K562 (cell line): ENCODE measurements at regions not wholly inside any gene's neighbourhood (a gene's known extent, or its start where the extent isn't known, plus 50 kb on each side); places are given as distances from the start of the nearest gene placed in this dataset.

ENCODE experiments used
- ATAC-seq: fragments of 200-7000 bp; cut with Tn5 transposase; 3 replicates; pipeline ENCODE4 v1.9.1; 2020; ENCODE audit warnings: moderate library complexity
- BruUV-seq: library from RNA; stranded (reverse); fragments of 400-500 nt; replicated peaks from 2 replicates; lab custom pipeline; 2021; lab: Mats Ljungman, UMichigan
- CTCF ChIA-PET: fragments of 300-600 bp; formaldehyde crosslinking; extraction: SDS; loops from one replicate; lab custom pipeline; 2021; ENCODE audit warnings: low intra/inter-chr PET ratio; lab: Yijun Ruan, JAX
- POLR2A ChIA-PET: fragments of 300-600, 350-650 bp; sonication (Branson Sonifier 250); formaldehyde crosslinking; extraction: SDS; loops from one replicate; lab custom pipeline; 2021; ENCODE audit warnings: antibody characterized with exemption, inconsistent platforms; lab: Yijun Ruan, JAX
- DNase-seq, 4 experiments: peaks; one replicate each; pipeline versions ENCODE4 v3.0.0 to v3.0.0-alpha.2; 2011 to 2018; ENCODE audit warnings: low spot score in 3 of 4, mixed read lengths in 3 of 4; ENCODE audit errors: extremely low read depth in 1 of 4
- FAIRE-seq: peaks from 2 replicates; lab custom pipeline; 2011; peaks lifted over from hg19 to GRCh38; lab: Jason Lieb, UNC
- H2AFZ ChIP-seq: 2 replicates; pipeline ENCODE4 v1.6.0; 2011; ENCODE audit warnings: low read depth, low read length, control low read depth, inconsistent platforms
- H3K27ac ChIP-seq: fragments of 200-600 bp; 3 replicates; pipeline ENCODE4 v1.8.0; 2011; ENCODE audit warnings: low read depth, mild to moderate bottlenecking, control low read depth, inconsistent platforms, low read length, moderate library complexity, mixed read lengths; ENCODE audit errors: extremely low read depth
- H3K27me3 ChIP-seq, 2 experiments: fragments of 300-600 bp in 1 of 2; 2 replicates in 1 of 2; 3 replicates in 1 of 2; pipeline versions ENCODE4 v1.6.0 to v1.8.0; 2011; ENCODE audit warnings: inconsistent platforms in 2 of 2, low read length in 2 of 2, mild to moderate bottlenecking in 1 of 2, mixed read lengths in 1 of 2, moderate library complexity in 1 of 2; ENCODE audit not compliant: control insufficient read depth in 2 of 2, insufficient read depth in 2 of 2
- H3K36me3 ChIP-seq: fragments of 300-600 bp; 3 replicates; pipeline ENCODE4 v1.8.0; 2011; ENCODE audit warnings: mild to moderate bottlenecking, low read length, inconsistent platforms; ENCODE audit not compliant: control insufficient read depth, insufficient read depth
- H3K4me1 ChIP-seq, 2 experiments: fragments of 200-600 bp in 1 of 2; replicated peaks in 1 of 2; 2 replicates in 1 of 2; 3 replicates in 1 of 2; pipeline versions ENCODE4 v1.5.1 to v1.8.0; 2011; ENCODE audit warnings: inconsistent platforms in 2 of 2, low read length in 2 of 2, mild to moderate bottlenecking in 1 of 2, mixed read lengths in 1 of 2, moderate library complexity in 1 of 2; ENCODE audit not compliant: control insufficient read depth in 2 of 2, insufficient read depth in 2 of 2
- H3K4me2 ChIP-seq: 2 replicates; pipeline ENCODE4 v1.6.1; 2011; ENCODE audit warnings: low read length, control low read depth, inconsistent platforms, mixed read lengths; ENCODE audit not compliant: insufficient read depth
- H3K4me3 ChIP-seq: fragments of 200-600 bp; sonication (generic), shearing (Covaris generic); 2 replicates; pipeline ENCODE4 v1.5.1; 2016; ENCODE audit warnings: control low read depth, inconsistent platforms
- H3K79me2 ChIP-seq: fragments of 200-600 bp; 3 replicates; pipeline ENCODE4 v1.8.0; 2011; ENCODE audit warnings: low read length, inconsistent platforms; ENCODE audit not compliant: control insufficient read depth, insufficient read depth
- H3K9ac ChIP-seq, 2 experiments: 2 replicates each; pipeline versions ENCODE4 v1.6.0 to v1.6.1; 2011; ENCODE audit warnings: low read depth in 2 of 2, low read length in 2 of 2, control low read depth in 1 of 2, inconsistent platforms in 1 of 2, mild to moderate bottlenecking in 1 of 2, mixed read lengths in 1 of 2; ENCODE audit not compliant: insufficient read depth in 1 of 2
- H3K9me1 ChIP-seq: one replicate; pipeline ENCODE4 v1.6.0; 2011; ENCODE audit warnings: inconsistent platforms, mild to moderate bottlenecking, low read length, moderate library complexity; ENCODE audit not compliant: control insufficient read depth, insufficient read depth
- H3K9me3 ChIP-seq: replicated peaks from 2 replicates; pipeline ENCODE4 v1.5.1; 2011; ENCODE audit warnings: low read depth, low read length, inconsistent platforms; ENCODE audit not compliant: control insufficient read depth, insufficient read depth
- H4K20me1 ChIP-seq: replicated peaks from 2 replicates; pipeline ENCODE4 v1.6.1; 2011; ENCODE audit warnings: low read length, inconsistent platforms, mixed read lengths; ENCODE audit not compliant: control insufficient read depth, insufficient read depth
- JUN ChIP-seq, 2 experiments: sonication (generic) in 1 of 2; formaldehyde crosslinking in 1 of 2; IDR thresholded peaks; 2 replicates each; pipeline versions ENCODE4 v1.6.1 to v1.8.0; 2012 to 2022; ENCODE audit warnings: borderline replicate concordance in 2 of 2, mild to moderate bottlenecking in 2 of 2, improper control_type of control experiment in 1 of 2, low read depth in 1 of 2, low read length in 1 of 2, missing genetic modification reagents in 1 of 2
- MYNN ChIP-seq, 2 experiments: sonication (generic); formaldehyde crosslinking in 1 of 2; IDR thresholded peaks; 2 replicates each; pipeline versions ENCODE4 v1.5.0 to v1.6.1; 2016 to 2020; ENCODE audit warnings: antibody characterized with exemption in 1 of 2, missing genetic modification reagents in 1 of 2
- SNRNP70 ChIP-seq: fragments of 200-400 bp; formaldehyde crosslinking; optimal IDR thresholded peaks from 2 replicates; pipeline ENCODE3; 2017; ENCODE audit warnings: low read depth, low read length
- SREBF2 ChIP-seq: sonication (generic); formaldehyde crosslinking; IDR thresholded peaks from 2 replicates; pipeline ENCODE4 v1.4.0; 2020; ENCODE audit warnings: mild to moderate bottlenecking, missing genetic modification reagents
- TAL1 ChIP-seq: fragments of 450-650 bp; IDR thresholded peaks from 2 replicates; pipeline ENCODE4 v1.6.1; 2016; ENCODE audit warnings: mild to moderate bottlenecking
- ZNF121 ChIP-seq: sonication (generic); formaldehyde crosslinking; conservative IDR thresholded peaks from 2 replicates; pipeline ENCODE4 v1.8.0; 2022; ENCODE audit warnings: missing genetic modification reagents
- ZNF707 ChIP-seq: fragments of 250-450 bp; sonication (Bioruptor Pico); conservative IDR thresholded peaks from 2 replicates; pipeline ENCODE4 v1.8.0; 2022; ENCODE audit warnings: inconsistent platforms, mild to moderate bottlenecking, moderate library complexity
- ZNF764 ChIP-seq: fragments of 250-450 bp; sonication (Bioruptor Pico); IDR thresholded peaks from 2 replicates; pipeline ENCODE4 v1.4.0; 2020; ENCODE audit warnings: low read depth, mild to moderate bottlenecking, moderate library complexity
- WGBS: fragments of 100-300 bp; shearing (Covaris generic); methylation state at CpG from one replicate; pipeline ENCODE4 v1.1.6; 2016; ENCODE audit warnings: low coverage, mixed read lengths; ENCODE audit not compliant: insufficient coverage; ENCODE audit errors: missing lambda C conversion rate; 5-methylcytosine and 5-hydroxymethylcytosine counted together
- in situ Hi-C: fragments of 300-500 bp; cut with MboI; formaldehyde crosslinking; loops from 4 replicates; pipeline ENCODE4 v1.15.0; 2018; ENCODE audit warnings: inconsistent platforms, mixed read lengths
- intact Hi-C: fragments of 100-400 bp; cut with micrococcal nuclease; formaldehyde crosslinking; loops from 2 replicates; pipeline ENCODE4 v1.14.2; 2022
- TF ChIP-seq, protein P1 (sequence below): IDR thresholded peaks from 3 replicates; pipeline ENCODE4 v1.6.1; 2011; ENCODE audit warnings: borderline replicate concordance, mild to moderate bottlenecking, moderate library complexity; ENCODE audit not compliant: insufficient read length; ENCODE audit errors: extremely low read depth
- TF ChIP-seq, protein P2 (sequence below): sonication (generic); formaldehyde crosslinking; IDR thresholded peaks from 2 replicates; pipeline ENCODE4 v1.8.1; 2023; ENCODE audit warnings: mild to moderate bottlenecking, missing genetic modification reagents
- TF ChIP-seq, protein P3 (sequence below): sonication (generic); formaldehyde crosslinking; IDR thresholded peaks from 2 replicates; pipeline ENCODE4 v1.8.0; 2022; ENCODE audit warnings: mild to moderate bottlenecking, missing genetic modification reagents

DNA sequence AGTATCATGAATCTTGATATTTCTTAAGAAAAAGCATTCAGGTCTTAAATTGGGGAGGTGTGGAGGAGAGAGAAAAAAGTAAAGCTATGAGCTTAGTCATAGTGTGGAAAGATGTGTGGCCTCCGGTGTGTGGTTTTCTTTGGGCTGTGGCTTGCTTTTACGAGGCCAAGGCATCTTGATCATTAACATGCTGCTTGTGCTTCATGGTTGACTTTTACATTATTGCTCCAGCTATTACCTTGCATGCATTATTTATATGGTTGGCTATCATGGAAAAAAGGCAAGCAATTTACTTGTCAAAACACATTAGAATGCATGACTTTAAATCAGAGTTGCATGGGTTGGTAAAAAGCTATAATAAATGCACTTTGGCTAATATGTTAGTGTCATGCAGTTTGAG is 300.7 kb upstream of the ADARB2 start:
- Histone ChIP-seq H3K9me1 (no peaks in the 10 kb centered on the region), H2AFZ (no peak overlapping the region), H3K4me2 (no peak overlapping the region), H3K4me1 (no peaks in the 10 kb centered on the region), H4K20me1 (no peaks in the 10 kb centered on the region), H3K27ac (no peak overlapping the region), H3K79me2 (no peaks in the 10 kb centered on the region), H3K27me3 (no peaks in the 10 kb centered on the region), H3K9me3 (no peaks in the 10 kb centered on the region), H3K36me3 (no peaks in the 10 kb centered on the region), H3K4me3 (no peak overlapping the region), H3K9ac (no peak overlapping the region)
- CTCF ChIA-PET = no interaction called here
- no TSS peak for BruUV-seq
- 0% methylated on average over 2 of the region's 2 CpGs for WGBS
- DNase-seq = no peak
- intact Hi-C loops (no loop called here), in situ Hi-C loops (no loop called here)
- POLR2A ChIA-PET = no interaction called here
- FAIRE-seq = no peak
- TF ChIP-seq ZNF121 (CRISPR knock-in tag) (no peak), TAL1 (no peak), MYNN (IDR thresholded peaks at IDR 0.05) (no peak), MYNN (CRISPR knock-in tag; IDR thresholded peaks at IDR 0.05) (no peak), SREBF2 (CRISPR knock-in tag) (no peak), ZNF764 (CRISPR knock-in tag) (no peak), JUN (IDR thresholded peaks at IDR 0.05; ENCODE audit: borderline replicate concordance, low read depth, low read length) (no peak), JUN (CRISPR knock-in tag; IDR thresholded peaks at IDR 0.05; ENCODE audit: borderline replicate concordance) (no peak), SNRNP70 (no peak), ZNF707 (CRISPR knock-in tag) (no peak)
- TF ChIP-seq, protein P1, sequence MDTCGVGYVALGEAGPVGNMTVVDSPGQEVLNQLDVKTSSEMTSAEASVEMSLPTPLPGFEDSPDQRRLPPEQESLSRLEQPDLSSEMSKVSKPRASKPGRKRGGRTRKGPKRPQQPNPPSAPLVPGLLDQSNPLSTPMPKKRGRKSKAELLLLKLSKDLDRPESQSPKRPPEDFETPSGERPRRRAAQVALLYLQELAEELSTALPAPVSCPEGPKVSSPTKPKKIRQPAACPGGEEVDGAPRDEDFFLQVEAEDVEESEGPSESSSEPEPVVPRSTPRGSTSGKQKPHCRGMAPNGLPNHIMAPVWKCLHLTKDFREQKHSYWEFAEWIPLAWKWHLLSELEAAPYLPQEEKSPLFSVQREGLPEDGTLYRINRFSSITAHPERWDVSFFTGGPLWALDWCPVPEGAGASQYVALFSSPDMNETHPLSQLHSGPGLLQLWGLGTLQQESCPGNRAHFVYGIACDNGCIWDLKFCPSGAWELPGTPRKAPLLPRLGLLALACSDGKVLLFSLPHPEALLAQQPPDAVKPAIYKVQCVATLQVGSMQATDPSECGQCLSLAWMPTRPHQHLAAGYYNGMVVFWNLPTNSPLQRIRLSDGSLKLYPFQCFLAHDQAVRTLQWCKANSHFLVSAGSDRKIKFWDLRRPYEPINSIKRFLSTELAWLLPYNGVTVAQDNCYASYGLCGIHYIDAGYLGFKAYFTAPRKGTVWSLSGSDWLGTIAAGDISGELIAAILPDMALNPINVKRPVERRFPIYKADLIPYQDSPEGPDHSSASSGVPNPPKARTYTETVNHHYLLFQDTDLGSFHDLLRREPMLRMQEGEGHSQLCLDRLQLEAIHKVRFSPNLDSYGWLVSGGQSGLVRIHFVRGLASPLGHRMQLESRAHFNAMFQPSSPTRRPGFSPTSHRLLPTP = no peak
- TF ChIP-seq, protein P2, sequence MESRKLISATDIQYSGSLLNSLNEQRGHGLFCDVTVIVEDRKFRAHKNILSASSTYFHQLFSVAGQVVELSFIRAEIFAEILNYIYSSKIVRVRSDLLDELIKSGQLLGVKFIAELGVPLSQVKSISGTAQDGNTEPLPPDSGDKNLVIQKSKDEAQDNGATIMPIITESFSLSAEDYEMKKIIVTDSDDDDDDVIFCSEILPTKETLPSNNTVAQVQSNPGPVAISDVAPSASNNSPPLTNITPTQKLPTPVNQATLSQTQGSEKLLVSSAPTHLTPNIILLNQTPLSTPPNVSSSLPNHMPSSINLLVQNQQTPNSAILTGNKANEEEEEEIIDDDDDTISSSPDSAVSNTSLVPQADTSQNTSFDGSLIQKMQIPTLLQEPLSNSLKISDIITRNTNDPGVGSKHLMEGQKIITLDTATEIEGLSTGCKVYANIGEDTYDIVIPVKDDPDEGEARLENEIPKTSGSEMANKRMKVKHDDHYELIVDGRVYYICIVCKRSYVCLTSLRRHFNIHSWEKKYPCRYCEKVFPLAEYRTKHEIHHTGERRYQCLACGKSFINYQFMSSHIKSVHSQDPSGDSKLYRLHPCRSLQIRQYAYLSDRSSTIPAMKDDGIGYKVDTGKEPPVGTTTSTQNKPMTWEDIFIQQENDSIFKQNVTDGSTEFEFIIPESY (CRISPR knock-in tag) = no peak
- TF ChIP-seq, protein P3, sequence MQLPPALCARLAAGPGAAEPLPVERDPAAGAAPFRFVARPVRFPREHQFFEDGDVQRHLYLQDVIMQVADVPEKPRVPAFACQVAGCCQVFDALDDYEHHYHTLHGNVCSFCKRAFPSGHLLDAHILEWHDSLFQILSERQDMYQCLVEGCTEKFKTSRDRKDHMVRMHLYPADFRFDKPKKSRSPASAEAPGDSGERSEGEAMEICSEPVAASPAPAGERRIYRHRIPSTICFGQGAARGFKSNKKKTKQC (CRISPR knock-in tag) = no peak
- no peak for ATAC-seq
